Fibroblast of peridontal ligament (primary cell): ENCODE measurements at regions not wholly inside any gene's neighbourhood (a gene's known extent, or its start where the extent isn't known, plus 50 kb on each side); places are given as distances from the start of the nearest gene placed in this dataset.

Source experiments
- DNase-seq: peaks from one replicate; pipeline ENCODE4 v3.0.0-alpha.2; 2010; ENCODE audit errors: extremely low read depth

GRCh38 chr16:86294535-86295196 lies 215.7 kb upstream of the FOXF1 start:
- no peak for DNase-seq

- no peak for DNase-seq
These were observed 214.1 kb upstream of the FOXF1 start for GRCh38 chr16:86296256-86296655.

GRCh38 chr16:86297391-86297790 lies 212.9 kb upstream of the FOXF1 start:
- DNase-seq = no peak

- DNase-seq = no peak
These were observed 212.2 kb upstream of the FOXF1 start for GRCh38 chr16:86297866-86298757.

- peak; percentile 27 for DNase-seq
These were observed 211.6 kb upstream of the FOXF1 start for GRCh38 chr16:86298758-86299134.

- no peak for DNase-seq
These were observed 210.3 kb upstream of the FOXF1 start for GRCh38 chr16:86299882-86300610.

GRCh38 chr16:86300746-86301481 lies 209.4 kb upstream of the FOXF1 start:
- peak; percentile 41 for DNase-seq

GRCh38 chr16:86302421-86303109 lies 207.8 kb upstream of the FOXF1 start:
- no peak for DNase-seq

- peak; percentile 59 for DNase-seq
These were observed 206.3 kb upstream of the FOXF1 start for GRCh38 chr16:86303787-86304678.

GRCh38 chr16:86304868-86305267 lies 205.5 kb upstream of the FOXF1 start:
- no peak for DNase-seq

- no peak for DNase-seq
These were observed 204.9 kb upstream of the FOXF1 start for GRCh38 chr16:86305440-86305839.

- DNase-seq = peak; percentile 95
These were observed 204.2 kb upstream of the FOXF1 start for GRCh38 chr16:86306011-86306644.

- peak; percentile 78 for DNase-seq
These were observed 203.4 kb upstream of the FOXF1 start for GRCh38 chr16:86306811-86307513.

- DNase-seq = peak; percentile 92
These were observed 202.8 kb upstream of the FOXF1 start for GRCh38 chr16:86307514-86307903.

- DNase-seq = no peak
These were observed 201.8 kb upstream of the FOXF1 start for GRCh38 chr16:86308514-86308913.

GRCh38 chr16:86313631-86314030 lies 196.7 kb upstream of the FOXF1 start:
- DNase-seq = no peak

GRCh38 chr16:86314402-86315025 lies 195.8 kb upstream of the FOXF1 start:
- DNase-seq = no peak

GRCh38 chr16:86316967-86317812 lies 193.1 kb upstream of the FOXF1 start:
- DNase-seq = no peak
